ENCODE measurements at regions not wholly inside any gene's neighbourhood (a gene's known extent, or its start where the extent isn't known, plus 50 kb on each side); places are given as distances from the start of the nearest gene placed in this dataset.

- no peak overlapping the region for H3K4me3 Mint-ChIP-seq
- POLR2A ChIA-PET = no interaction called here
- H3K27ac Mint-ChIP-seq = no peak overlapping the region
- peaks cover 0 to 2% (median 0%) of the 10 kb centered on the region in 3 donors for H3K36me3 Mint-ChIP-seq
- ATAC-seq (no peak), DNase-seq (no peak)
- peaks cover 8 to 18% (median 14%) of the 10 kb centered on the region in 4 donors for H3K4me1 Mint-ChIP-seq
- peaks cover 0 to 17% (median 2%) of the 10 kb centered on the region in 5 donors for H3K27me3 Mint-ChIP-seq
- H3K9me3 Mint-ChIP-seq = no peaks in the 10 kb centered on the region
Observed at GRCh38 chr2:204240961-204241360, 304.3 kb upstream of the PARD3B start.

DNA sequence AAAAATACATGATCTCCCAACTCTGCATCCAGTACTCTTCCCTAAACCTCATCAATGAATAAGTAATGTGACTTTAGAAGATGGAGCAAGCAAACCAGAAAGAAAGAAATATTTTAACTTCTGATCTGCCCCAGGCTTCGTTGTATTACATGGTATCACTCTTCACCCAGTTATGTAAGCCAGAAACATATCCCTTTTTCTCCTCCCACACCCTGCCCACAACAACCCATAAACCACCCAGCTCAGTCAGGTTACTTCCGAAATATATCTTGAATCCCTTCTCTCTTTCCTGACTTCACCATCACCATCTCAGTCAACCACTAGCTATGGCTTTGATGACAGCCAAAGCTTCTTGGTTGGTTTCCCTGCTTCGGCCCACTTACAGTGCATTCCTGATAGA is 295.8 kb upstream of the PARD3B start:
- ATAC-seq (no peak), DNase-seq (no peak)
- POLR2A ChIA-PET = no interaction called here
- H3K27ac Mint-ChIP-seq = no peak overlapping the region
- no peaks in the 10 kb centered on the region for H3K9me3 Mint-ChIP-seq
- H3K36me3 Mint-ChIP-seq = peaks cover 0 to 2% (median 0%) of the 10 kb centered on the region in 3 donors
- no peak overlapping the region for H3K4me3 Mint-ChIP-seq
- peaks cover 2 to 19% (median 10%) of the 10 kb centered on the region in 5 donors for H3K27me3 Mint-ChIP-seq
- no peaks in the 10 kb centered on the region for H3K4me1 Mint-ChIP-seq

GRCh38 chr2:204250692-204251091 is 294.6 kb upstream of the PARD3B start:
- POLR2A ChIA-PET = no interaction called here
- H3K27ac Mint-ChIP-seq = no peak overlapping the region
- peaks cover 0 to 16% (median 10%) of the 10 kb centered on the region in 5 donors for H3K27me3 Mint-ChIP-seq
- no peaks in the 10 kb centered on the region for H3K4me1 Mint-ChIP-seq
- ATAC-seq (no peak), DNase-seq (no peak)
- peaks cover 0 to under 1% (median 0%) of the 10 kb centered on the region in 3 donors for H3K36me3 Mint-ChIP-seq
- no peak overlapping the region for H3K4me3 Mint-ChIP-seq
- no peaks in the 10 kb centered on the region for H3K9me3 Mint-ChIP-seq

- no peak overlapping the region for H3K4me3 Mint-ChIP-seq
- no peak for ATAC-seq
Observed at GRCh38 chr2:204251158-204251997, 293.9 kb upstream of the PARD3B start.

GRCh38 chr2:204251998-204252376 is 293.3 kb upstream of the PARD3B start:
- no peak overlapping the region for H3K27ac Mint-ChIP-seq
- no peak for ATAC-seq
- H3K4me3 Mint-ChIP-seq = no peak overlapping the region
- POLR2A ChIA-PET = no interaction called here
- no peaks in the 10 kb centered on the region for H3K36me3 Mint-ChIP-seq
- no peaks in the 10 kb centered on the region for H3K4me1 Mint-ChIP-seq
- no peak for DNase-seq
- H3K27me3 Mint-ChIP-seq = peaks cover 0 to 16% (median 10%) of the 10 kb centered on the region in 5 donors
- no peaks in the 10 kb centered on the region for H3K9me3 Mint-ChIP-seq

More at GRCh38 chr2:204251158-204251997, 293.9 kb upstream of the PARD3B start:
- Mint-ChIP-seq H3K27me3 (peaks cover 0 to 16% (median 10%) of the 10 kb centered on the region in 5 donors), H3K27ac (no peak overlapping the region), H3K36me3 (no peaks in the 10 kb centered on the region), H3K9me3 (no peaks in the 10 kb centered on the region), H3K4me1 (no peaks in the 10 kb centered on the region)
- POLR2A ChIA-PET = no interaction called here
- DNase-seq = no peak

DNA sequence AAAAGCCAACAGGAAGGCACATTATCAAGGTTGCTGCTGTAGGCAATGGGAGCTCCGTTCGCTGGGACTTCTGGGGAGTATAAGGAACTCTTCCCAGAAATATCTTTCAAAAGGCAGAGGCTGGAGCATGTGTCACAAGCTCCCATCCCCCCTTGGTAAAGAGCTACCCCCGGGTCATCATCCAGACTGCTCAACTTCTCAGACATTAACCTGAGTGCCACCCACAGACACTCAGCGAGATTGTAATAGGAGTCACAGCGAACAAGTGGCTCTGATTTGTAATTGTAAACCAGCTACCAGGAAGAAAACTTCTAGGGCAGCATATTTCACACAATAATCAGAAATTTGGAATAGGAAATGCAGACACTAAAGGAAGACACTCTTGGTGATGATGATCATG is 290.2 kb upstream of the PARD3B start:
- Mint-ChIP-seq H3K4me1 (no peaks in the 10 kb centered on the region), H3K4me3 (no peak overlapping the region), H3K27ac (peak overlapping the region in 1 of 10 donors; percentile 56), H3K36me3 (no peaks in the 10 kb centered on the region), H3K27me3 (peaks cover 0 to 21% (median 10%) of the 10 kb centered on the region in 5 donors), H3K9me3 (no peaks in the 10 kb centered on the region)
- ATAC-seq (no peak), DNase-seq (no peak)
- POLR2A ChIA-PET = no interaction called here

DNA sequence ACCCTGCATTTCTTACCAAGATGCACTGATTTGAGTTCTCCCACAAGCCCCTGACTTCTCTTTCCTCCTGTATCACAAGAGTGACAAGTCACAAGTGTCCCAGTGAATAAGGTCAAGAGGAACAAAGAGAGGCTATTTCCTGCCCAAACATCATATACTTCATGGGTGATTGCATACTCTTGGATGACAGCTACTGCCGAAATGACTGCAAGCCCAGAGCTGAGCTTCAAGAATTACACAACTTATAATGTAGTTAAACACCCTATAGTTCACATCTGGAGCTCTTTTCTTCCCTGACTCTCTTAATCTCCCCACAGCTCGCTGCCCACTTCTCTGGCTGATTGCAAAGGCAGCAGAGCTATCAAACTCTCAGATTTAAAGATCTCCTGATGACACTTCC is 289.7 kb upstream of the PARD3B start:
- Mint-ChIP-seq H3K4me1 (no peaks in the 10 kb centered on the region), H3K36me3 (no peaks in the 10 kb centered on the region), H3K27me3 (peaks cover 0 to 26% (median 10%) of the 10 kb centered on the region in 5 donors), H3K27ac (no peak overlapping the region), H3K4me3 (no peak overlapping the region), H3K9me3 (no peaks in the 10 kb centered on the region)
- no peak for DNase-seq
- POLR2A ChIA-PET = no interaction called here
- no peak for ATAC-seq

DNA sequence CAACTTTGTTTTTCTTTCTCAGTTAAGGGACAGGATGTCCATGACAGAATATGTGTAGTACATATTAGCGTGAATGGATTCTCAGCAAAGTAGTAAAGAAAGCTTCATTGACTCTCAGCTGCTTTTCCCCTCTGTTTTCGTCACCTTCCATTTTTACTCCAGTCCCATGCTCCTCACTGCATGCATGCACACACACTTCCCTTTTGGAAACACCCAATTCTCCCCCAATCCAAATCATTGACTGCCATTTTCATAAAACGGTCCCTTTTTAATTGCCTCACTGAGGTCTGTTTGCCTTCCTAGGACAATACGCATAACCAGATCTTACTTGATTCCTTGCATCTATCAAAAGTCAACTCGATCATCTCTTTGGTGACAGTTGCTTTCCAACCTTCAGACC is 287.5 kb upstream of the PARD3B start:
- no peak overlapping the region for H3K4me3 Mint-ChIP-seq
- POLR2A ChIA-PET = no interaction called here

GRCh38 chr2:204258890-204259289 is 286.4 kb upstream of the PARD3B start:
- Mint-ChIP-seq H3K9me3 (no peaks in the 10 kb centered on the region), H3K4me1 (no peaks in the 10 kb centered on the region), H3K4me3 (no peak overlapping the region), H3K27ac (no peak overlapping the region), H3K27me3 (peaks cover 2 to 20% (median 5%) of the 10 kb centered on the region in 5 donors), H3K36me3 (no peaks in the 10 kb centered on the region)
- ATAC-seq = no peak
- DNase-seq = no peak
- POLR2A ChIA-PET = no interaction called here

More for the DNA sequence above, 287.5 kb upstream of the PARD3B start:
- H3K27me3 Mint-ChIP-seq = peaks cover 3 to 25% (median 6%) of the 10 kb centered on the region in 5 donors
- no peaks in the 10 kb centered on the region for H3K9me3 Mint-ChIP-seq
- no peaks in the 10 kb centered on the region for H3K36me3 Mint-ChIP-seq
- no peak for DNase-seq
- no peaks in the 10 kb centered on the region for H3K4me1 Mint-ChIP-seq
- H3K27ac Mint-ChIP-seq = no peak overlapping the region
- no peak for ATAC-seq

GRCh38 chr2:204260162-204260877 is 285.0 kb upstream of the PARD3B start:
- H3K4me1 Mint-ChIP-seq = no peaks in the 10 kb centered on the region
- peak; percentile 65 to 67 for ATAC-seq
- H3K27ac Mint-ChIP-seq = no peak overlapping the region
- H3K4me3 Mint-ChIP-seq = no peak overlapping the region
- peaks cover 15 to 34% (median 17%) of the 10 kb centered on the region in 5 donors for H3K27me3 Mint-ChIP-seq
- peak in 9 of 10 donors; percentile 10 to 68 (median 27) for DNase-seq
- no peaks in the 10 kb centered on the region for H3K9me3 Mint-ChIP-seq
- H3K36me3 Mint-ChIP-seq = no peaks in the 10 kb centered on the region
- POLR2A ChIA-PET = no interaction called here

GRCh38 chr2:204260901-204261300 is 284.4 kb upstream of the PARD3B start:
- ATAC-seq = no peak
- Mint-ChIP-seq H3K9me3 (no peaks in the 10 kb centered on the region), H3K4me1 (no peaks in the 10 kb centered on the region), H3K36me3 (no peaks in the 10 kb centered on the region), H3K4me3 (no peak overlapping the region), H3K27me3 (peaks cover 15 to 37% (median 18%) of the 10 kb centered on the region in 5 donors), H3K27ac (no peak overlapping the region)
- no peak for DNase-seq
- POLR2A ChIA-PET = no interaction called here

DNA sequence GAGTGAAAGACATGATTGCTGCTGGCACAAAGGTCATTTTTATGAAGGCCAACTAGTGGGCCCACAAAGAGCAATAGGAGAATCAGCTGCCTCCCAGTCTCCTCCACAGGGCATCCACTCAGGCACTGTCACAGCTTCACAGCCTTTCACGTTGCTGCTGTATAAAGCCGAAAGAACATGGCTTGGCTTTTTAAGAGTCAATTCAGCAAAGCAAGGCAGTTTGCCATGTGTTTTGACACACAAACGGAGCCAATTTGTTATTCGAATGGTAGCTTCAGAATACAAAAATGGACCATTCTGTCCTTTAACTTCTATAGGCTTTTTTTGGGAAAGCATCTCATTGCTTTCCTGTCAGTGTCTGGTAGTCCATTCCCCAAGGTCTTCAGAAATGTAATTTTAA is 283.4 kb upstream of the PARD3B start:
- Mint-ChIP-seq H3K4me1 (no peaks in the 10 kb centered on the region), H3K9me3 (no peaks in the 10 kb centered on the region), H3K36me3 (no peaks in the 10 kb centered on the region), H3K4me3 (no peak overlapping the region), H3K27ac (no peak overlapping the region), H3K27me3 (peaks cover 20 to 44% (median 24%) of the 10 kb centered on the region in 5 donors)
- DNase-seq = no peak
- no peak for ATAC-seq
- POLR2A ChIA-PET = no interaction called here

DNA sequence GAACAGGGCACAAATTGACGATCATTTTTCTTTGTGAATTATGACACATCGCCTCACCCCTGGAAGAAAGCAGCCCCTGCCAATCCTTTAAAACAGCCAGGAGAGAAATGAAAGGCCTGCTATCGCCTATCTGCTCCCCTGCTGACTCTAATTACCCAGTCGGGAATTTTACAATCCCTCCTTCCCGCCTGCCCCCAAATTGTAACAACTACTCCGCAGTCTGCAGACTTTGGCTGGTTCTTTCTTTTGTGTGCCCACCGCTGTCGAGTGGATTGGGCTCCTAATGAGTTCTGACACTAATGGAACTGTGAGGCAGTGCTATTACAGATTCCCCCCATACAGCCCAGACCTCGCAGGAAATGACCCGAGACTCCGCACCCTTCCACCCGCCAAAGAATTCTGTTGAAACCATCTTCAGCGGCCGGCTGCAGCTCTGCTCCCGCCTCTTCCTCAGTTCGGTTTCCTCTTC is 281.2 kb upstream of the PARD3B start:
- no peak overlapping the region for H3K27ac Mint-ChIP-seq
- H3K9me3 Mint-ChIP-seq = no peaks in the 10 kb centered on the region
- ATAC-seq (no peak), DNase-seq (no peak)
- no peaks in the 10 kb centered on the region for H3K36me3 Mint-ChIP-seq
- POLR2A ChIA-PET = no interaction called here
- H3K4me1 Mint-ChIP-seq = no peaks in the 10 kb centered on the region
- peaks cover 20 to 62% (median 28%) of the 10 kb centered on the region in 5 donors for H3K27me3 Mint-ChIP-seq
- no peak overlapping the region for H3K4me3 Mint-ChIP-seq
